ENCODE measurements at regions not wholly inside any gene's neighbourhood (a gene's known extent, or its start where the extent isn't known, plus 50 kb on each side); places are given as distances from the start of the nearest gene placed in this dataset.

- H3K4me1 ChIP-seq: no peaks in the 10 kb centered on the region
- H3K9me3 ChIP-seq (replicated peaks): peaks cover 13% of the 10 kb centered on the region
- H3K4me3 ChIP-seq: no peak overlapping the region
- H3K36me3 ChIP-seq: no peaks in the 10 kb centered on the region
- DNase-seq: no peak
- no peak overlapping the region for H3K27ac ChIP-seq (replicated peaks)
- peaks cover 78% of the 10 kb centered on the region for H3K27me3 ChIP-seq (ENCODE audit: low read depth)
- TF ChIP-seq, protein P1, sequence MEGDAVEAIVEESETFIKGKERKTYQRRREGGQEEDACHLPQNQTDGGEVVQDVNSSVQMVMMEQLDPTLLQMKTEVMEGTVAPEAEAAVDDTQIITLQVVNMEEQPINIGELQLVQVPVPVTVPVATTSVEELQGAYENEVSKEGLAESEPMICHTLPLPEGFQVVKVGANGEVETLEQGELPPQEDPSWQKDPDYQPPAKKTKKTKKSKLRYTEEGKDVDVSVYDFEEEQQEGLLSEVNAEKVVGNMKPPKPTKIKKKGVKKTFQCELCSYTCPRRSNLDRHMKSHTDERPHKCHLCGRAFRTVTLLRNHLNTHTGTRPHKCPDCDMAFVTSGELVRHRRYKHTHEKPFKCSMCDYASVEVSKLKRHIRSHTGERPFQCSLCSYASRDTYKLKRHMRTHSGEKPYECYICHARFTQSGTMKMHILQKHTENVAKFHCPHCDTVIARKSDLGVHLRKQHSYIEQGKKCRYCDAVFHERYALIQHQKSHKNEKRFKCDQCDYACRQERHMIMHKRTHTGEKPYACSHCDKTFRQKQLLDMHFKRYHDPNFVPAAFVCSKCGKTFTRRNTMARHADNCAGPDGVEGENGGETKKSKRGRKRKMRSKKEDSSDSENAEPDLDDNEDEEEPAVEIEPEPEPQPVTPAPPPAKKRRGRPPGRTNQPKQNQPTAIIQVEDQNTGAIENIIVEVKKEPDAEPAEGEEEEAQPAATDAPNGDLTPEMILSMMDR (IDR thresholded peaks at IDR 0.05; ENCODE audit: borderline replicate concordance): no peak
- intact Hi-C loops (cut with micrococcal nuclease): no loop called here
Observed at GRCh38 chr13:27847669-27848068, 55.4 kb downstream of the GSX1 start.

GRCh38 chr13:27851096-27851850 lies 59.0 kb downstream of the GSX1 start:
- Histone ChIP-seq H3K4me1 (no peaks in the 10 kb centered on the region), H3K27ac (replicated peaks) (no peak overlapping the region), H3K9me3 (replicated peaks) (peaks cover 4% of the 10 kb centered on the region), H3K27me3 (ENCODE audit: low read depth) (peaks cover 82% of the 10 kb centered on the region), H3K36me3 (no peaks in the 10 kb centered on the region), H3K4me3 (no peak overlapping the region)
- TF ChIP-seq, protein P1 (IDR thresholded peaks at IDR 0.05; ENCODE audit: borderline replicate concordance): no peak
- intact Hi-C loops (cut with micrococcal nuclease): no loop called here
- DNase-seq: no peak

GRCh38 chr13:27852491-27852890 lies 60.2 kb downstream of the GSX1 start:
- peaks cover 83% of the 10 kb centered on the region for H3K27me3 ChIP-seq (ENCODE audit: low read depth)
- no peak for DNase-seq

GRCh38 chr13:27853335-27853734 lies 61.1 kb downstream of the GSX1 start:
- Histone ChIP-seq H3K4me3 (no peak overlapping the region), H3K27me3 (ENCODE audit: low read depth) (peaks cover 83% of the 10 kb centered on the region), H3K27ac (replicated peaks) (no peak overlapping the region), H3K36me3 (no peaks in the 10 kb centered on the region), H3K4me1 (no peaks in the 10 kb centered on the region), H3K9me3 (replicated peaks) (peaks cover 4% of the 10 kb centered on the region)
- no peak for DNase-seq
- intact Hi-C loops (cut with micrococcal nuclease): no loop called here
- TF ChIP-seq, protein P1 (IDR thresholded peaks at IDR 0.05; ENCODE audit: borderline replicate concordance): no peak

More at GRCh38 chr13:27852491-27852890, 60.2 kb downstream of the GSX1 start:
- intact Hi-C loops (cut with micrococcal nuclease): no loop called here
- H3K27ac ChIP-seq (replicated peaks): no peak overlapping the region
- H3K36me3 ChIP-seq: no peaks in the 10 kb centered on the region
- TF ChIP-seq, protein P1 (IDR thresholded peaks at IDR 0.05; ENCODE audit: borderline replicate concordance): no peak
- no peaks in the 10 kb centered on the region for H3K4me1 ChIP-seq
- peaks cover 4% of the 10 kb centered on the region for H3K9me3 ChIP-seq (replicated peaks)
- no peak overlapping the region for H3K4me3 ChIP-seq

DNA sequence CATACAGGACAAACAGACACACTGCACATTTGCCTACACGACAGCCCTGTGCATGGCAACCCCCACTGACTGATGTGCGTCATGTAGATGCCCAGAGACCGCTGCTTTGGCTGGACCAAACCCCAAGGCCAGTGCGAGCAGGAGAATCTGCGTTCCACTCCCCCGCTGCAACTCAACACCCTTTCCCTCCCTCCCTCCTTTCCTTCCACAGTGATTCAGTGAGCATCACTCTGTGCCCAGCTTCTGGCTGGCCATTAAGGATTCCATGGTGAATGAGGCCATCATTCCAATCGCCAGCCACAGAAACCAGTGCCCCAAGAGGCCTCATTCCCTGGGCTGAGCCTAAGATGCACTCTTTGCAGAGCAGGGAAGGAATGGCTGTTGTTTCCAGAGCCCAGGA lies 61.6 kb downstream of the GSX1 start:
- peaks cover 4% of the 10 kb centered on the region for H3K9me3 ChIP-seq (replicated peaks)
- no peaks in the 10 kb centered on the region for H3K4me1 ChIP-seq
- TF ChIP-seq, protein P1 (IDR thresholded peaks at IDR 0.05; ENCODE audit: borderline replicate concordance): no peak
- no peak overlapping the region for H3K27ac ChIP-seq (replicated peaks)
- no peak overlapping the region for H3K4me3 ChIP-seq
- no peak for DNase-seq
- intact Hi-C loops (cut with micrococcal nuclease): no loop called here
- H3K27me3 ChIP-seq (ENCODE audit: low read depth): peaks cover 82% of the 10 kb centered on the region
- no peaks in the 10 kb centered on the region for H3K36me3 ChIP-seq

All from left ventricle myocardium inferior (tissue), 1 donor.